B cell (primary cell): ENCODE measurements at regions not wholly inside any gene's neighbourhood (a gene's known extent, or its start where the extent isn't known, plus 50 kb on each side); places are given as distances from the start of the nearest gene placed in this dataset.

Source experiments
- ATAC-seq: fragments of 200-7000 bp; cut with Tn5 transposase; one replicate; pipeline ENCODE4 v1.10.0; 2021; ENCODE audit warnings: low read depth, mild to moderate bottlenecking, moderate number of reproducible peaks, moderate library complexity
- CTCF ChIA-PET: fragments of 350-600 bp; sonication (Branson Sonifier 250); formaldehyde crosslinking; loops from one replicate; lab custom pipeline; 2021; ENCODE audit warnings: antibody characterized with exemption, inconsistent platforms; lab: Charles Lee
- POLR2A ChIA-PET: fragments of 350-600 bp; sonication (Branson Sonifier 250); formaldehyde crosslinking; loops from one replicate; lab custom pipeline; 2021; ENCODE audit warnings: antibody characterized with exemption; lab: Charles Lee
- DNase-seq: peaks from one replicate; pipeline ENCODE4 v3.0.0; 2013
- H2AFZ ChIP-seq: 2 replicates; pipeline ENCODE4 v1.6.1; 2012; ENCODE audit warnings: mild to moderate bottlenecking, low read depth, low read length; ENCODE audit not compliant: insufficient read depth, poor library complexity, severe bottlenecking
- H3K27ac ChIP-seq, 2 donors: 1 replicate in 1 of 2; 2 replicates in 1 of 2; pipeline ENCODE4 v1.5.1; 2012 to 2013; ENCODE audit warnings: low read length in 2 of 2, mild to moderate bottlenecking in 2 of 2, moderate library complexity in 1 of 2
- H3K27me3 ChIP-seq, 4 experiments: fragments of 200-600 bp in 1 of 4; sonication (generic) in 1 of 4; replicated peaks in 1 of 4; 1 replicate in 2 of 4; 2 replicates in 2 of 4; pipeline versions ENCODE4 v1.6.1 to v1.7.0; 2013 to 2016; ENCODE audit warnings: low read length in 3 of 4, mild to moderate bottlenecking in 2 of 4, mixed read lengths in 1 of 4, moderate library complexity in 1 of 4; ENCODE audit not compliant: insufficient read depth in 4 of 4, control insufficient read depth in 3 of 4; ENCODE audit errors: control extremely low read depth in 1 of 4
- H3K36me3 ChIP-seq, 2 experiments: replicated peaks in 1 of 2; 1 replicate in 1 of 2; 2 replicates in 1 of 2; pipeline versions ENCODE4 v1.6.1 to v1.7.1; 2013; ENCODE audit warnings: low read length in 1 of 2; ENCODE audit not compliant: insufficient read depth in 2 of 2, control insufficient read depth in 1 of 2; ENCODE audit errors: control extremely low read depth in 1 of 2, extremely low read depth in 1 of 2
- H3K4me1 ChIP-seq, 2 donors: fragments of 200-600 bp in 1 of 2; sonication (generic) in 1 of 2; 1 replicate in 1 of 2; 2 replicates in 1 of 2; pipeline versions ENCODE4 v1.5.1 to v1.6.1; 2013 to 2017; ENCODE audit warnings: low read length in 2 of 2; ENCODE audit not compliant: control insufficient read depth in 2 of 2, insufficient read depth in 2 of 2
- H3K4me2 ChIP-seq: replicated peaks from 2 replicates; pipeline ENCODE3; 2012; ENCODE audit warnings: mild to moderate bottlenecking, low read depth, low read length; ENCODE audit not compliant: poor library complexity, severe bottlenecking
- H3K4me3 ChIP-seq, 5 experiments: fragments of 200-600 bp in 1 of 5; sonication (generic) in 1 of 5; 1 replicate in 3 of 5; 2 replicates in 2 of 5; pipeline versions ENCODE4 v1.5.1 to v1.7.0; 2011 to 2016; ENCODE audit warnings: low read length in 4 of 5, mild to moderate bottlenecking in 4 of 5, low read depth in 2 of 5, control low read depth in 1 of 5, moderate library complexity in 1 of 5; ENCODE audit not compliant: insufficient read depth in 1 of 5; ENCODE audit errors: control extremely low read depth in 1 of 5, extremely low read depth in 1 of 5
- H3K79me2 ChIP-seq: fragments of 200-600 bp; sonication (generic); one replicate; pipeline ENCODE4 v1.6.0; 2016; ENCODE audit warnings: low read length; ENCODE audit not compliant: control insufficient read depth, insufficient read depth
- H3K9ac ChIP-seq: fragments of 200-600 bp; sonication (generic); 2 replicates; pipeline ENCODE4 v1.6.1; 2017; ENCODE audit warnings: mild to moderate bottlenecking, low read length, moderate library complexity
- H3K9me3 ChIP-seq, 3 donors: one replicate each; pipeline versions ENCODE4 v1.6.1 to v1.7.1; 2013; ENCODE audit warnings: low read length in 2 of 3; ENCODE audit not compliant: control insufficient read depth in 2 of 3, insufficient read depth in 1 of 3; ENCODE audit errors: control extremely low read depth in 1 of 3
- H4K20me1 ChIP-seq: 2 replicates; pipeline ENCODE4 v1.6.0; 2012; ENCODE audit warnings: mild to moderate bottlenecking, low read length; ENCODE audit not compliant: insufficient read depth, control insufficient read depth, poor library complexity, severe bottlenecking
- H3K27ac Mint-ChIP-seq: one replicate; pipeline ENCODE4 v1.8.0; 2021; ENCODE audit warnings: mixed read lengths
- H3K27me3 Mint-ChIP-seq: one replicate; pipeline ENCODE4 v1.8.0; 2021; ENCODE audit warnings: mixed read lengths
- H3K4me1 Mint-ChIP-seq: one replicate; pipeline ENCODE4 v1.8.0; 2021; ENCODE audit warnings: mixed read lengths
- H3K4me3 Mint-ChIP-seq: one replicate; pipeline ENCODE4 v1.8.0; 2021; ENCODE audit warnings: mixed read lengths
- H3K9me3 Mint-ChIP-seq: one replicate; pipeline ENCODE4 v1.8.0; 2022; ENCODE audit warnings: mixed read lengths; ENCODE audit not compliant: insufficient read depth
- CTCF ChIP-seq: fragments of 200-600 bp; IDR thresholded peaks from one replicate; pipeline ENCODE4 v1.8.0; 2022; ENCODE audit warnings: antibody characterized with exemption, mild to moderate bottlenecking
- EZH2 ChIP-seq: IDR thresholded peaks from 2 replicates; pipeline ENCODE4 v1.6.1; 2012; ENCODE audit warnings: borderline replicate concordance, low read depth, mild to moderate bottlenecking, moderate library complexity, low read length; ENCODE audit not compliant: insufficient read depth, poor library complexity, severe bottlenecking
- WGBS: methylation state at CpG from one replicate; pipeline ENCODE4 v1.1.5; 2013; ENCODE audit warnings: missing lambda C conversion rate; ENCODE audit not compliant: insufficient coverage; 5-methylcytosine and 5-hydroxymethylcytosine counted together
- intact Hi-C: fragments of 100-400 bp; cut with micrococcal nuclease; formaldehyde crosslinking; loops from one replicate; pipeline ENCODE4 v1.10.0; 2022

- no peaks in the 10 kb centered on the region for H3K4me1 ChIP-seq
- ATAC-seq: no peak
- POLR2A ChIA-PET: no interaction called here
These were observed 123.1 kb downstream of the TUBA3C start for GRCh38 chr13:19058566-19058965.

More at GRCh38 chr13:19058566-19058965, 123.1 kb downstream of the TUBA3C start:
- 86% methylated on average over 14 of the region's 14 CpGs for WGBS
- Mint-ChIP-seq H3K9me3 (no peaks in the 10 kb centered on the region), H3K4me3 (no peak overlapping the region), H3K27ac (no peak overlapping the region), H3K4me1 (no peaks in the 10 kb centered on the region), H3K27me3 (no peaks in the 10 kb centered on the region)
- Histone ChIP-seq H4K20me1 (no peaks in the 10 kb centered on the region), H3K9ac (no peak overlapping the region), H3K36me3 (no peaks in the 10 kb centered on the region), H2AFZ (no peak overlapping the region), H3K79me2 (no peaks in the 10 kb centered on the region), H3K27me3 (no peaks in the 10 kb centered on the region), H3K4me2 (no peak overlapping the region), H3K4me3 (no peak overlapping the region), H3K27ac (no peak overlapping the region), H3K9me3 (peaks cover 0 to 82% (median 0%) of the 10 kb centered on the region in 3 donors)
- CTCF ChIA-PET: no interaction called here
- TF ChIP-seq CTCF (no peak), EZH2 (no peak)
- intact Hi-C loops: no loop called here
- DNase-seq: no peak
